Fibroblast of the aortic adventitia (primary cell): ENCODE measurements at regions not wholly inside any gene's neighbourhood (a gene's known extent, or its start where the extent isn't known, plus 50 kb on each side); places are given as distances from the start of the nearest gene placed in this dataset.

Source experiments
- DNase-seq: peaks from one replicate; pipeline ENCODE4 v3.0.0-alpha.2; 2010; ENCODE audit warnings: low read depth
- H3K4me3 ChIP-seq: 2 replicates; pipeline ENCODE4 v1.5.1; 2011; ENCODE audit warnings: low read depth, mild to moderate bottlenecking, control low read depth, low read length, moderate library complexity
- TF ChIP-seq, protein P1 (sequence below): IDR thresholded peaks from 2 replicates; pipeline ENCODE4 v1.5.1; 2011; ENCODE audit warnings: mild to moderate bottlenecking, low read length, control low read depth, inconsistent platforms; ENCODE audit not compliant: insufficient read depth

DNA sequence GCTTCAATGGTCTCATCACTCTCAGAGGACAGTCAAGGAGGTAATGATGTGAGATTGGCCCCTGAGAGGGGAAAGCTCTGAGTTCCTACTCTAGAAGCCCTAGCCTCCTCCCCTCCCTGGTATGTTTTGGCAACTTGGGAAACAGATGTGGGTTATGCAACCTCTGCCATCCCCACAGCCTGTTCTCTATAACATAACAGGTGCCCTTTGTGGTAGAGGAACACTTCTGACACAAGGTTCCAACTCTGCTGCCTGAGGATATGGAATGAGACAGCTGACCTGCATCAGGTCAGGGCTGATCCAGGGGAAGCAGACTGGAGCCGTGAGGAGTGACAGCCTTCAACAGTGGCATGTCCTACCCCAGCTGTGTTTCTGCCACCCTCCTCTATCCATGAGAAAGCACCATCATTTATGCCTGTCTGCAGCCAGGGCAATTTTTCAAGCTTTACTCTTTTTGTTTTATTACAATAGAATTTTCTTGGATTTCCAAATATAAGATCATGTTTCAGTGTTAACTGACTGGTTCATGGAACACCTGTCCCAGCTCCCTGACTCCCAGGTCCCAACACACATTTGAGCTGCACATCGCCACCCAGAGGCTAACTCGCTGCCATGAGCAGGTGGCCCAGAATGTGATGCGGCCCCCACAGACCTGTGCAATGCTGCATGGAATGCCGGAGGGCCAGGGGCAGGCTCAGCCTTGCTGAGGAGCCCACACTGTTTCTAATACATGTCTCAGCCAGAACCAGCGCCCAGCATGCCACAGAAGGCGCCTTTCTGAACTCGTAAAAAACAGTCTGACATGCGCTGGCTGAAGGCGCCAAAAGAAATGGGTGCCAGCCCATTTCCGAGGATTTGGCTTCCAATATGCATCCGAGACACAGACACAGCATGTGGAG is 124.8 kb upstream of the CHST15 start:
- TF ChIP-seq, protein P1, sequence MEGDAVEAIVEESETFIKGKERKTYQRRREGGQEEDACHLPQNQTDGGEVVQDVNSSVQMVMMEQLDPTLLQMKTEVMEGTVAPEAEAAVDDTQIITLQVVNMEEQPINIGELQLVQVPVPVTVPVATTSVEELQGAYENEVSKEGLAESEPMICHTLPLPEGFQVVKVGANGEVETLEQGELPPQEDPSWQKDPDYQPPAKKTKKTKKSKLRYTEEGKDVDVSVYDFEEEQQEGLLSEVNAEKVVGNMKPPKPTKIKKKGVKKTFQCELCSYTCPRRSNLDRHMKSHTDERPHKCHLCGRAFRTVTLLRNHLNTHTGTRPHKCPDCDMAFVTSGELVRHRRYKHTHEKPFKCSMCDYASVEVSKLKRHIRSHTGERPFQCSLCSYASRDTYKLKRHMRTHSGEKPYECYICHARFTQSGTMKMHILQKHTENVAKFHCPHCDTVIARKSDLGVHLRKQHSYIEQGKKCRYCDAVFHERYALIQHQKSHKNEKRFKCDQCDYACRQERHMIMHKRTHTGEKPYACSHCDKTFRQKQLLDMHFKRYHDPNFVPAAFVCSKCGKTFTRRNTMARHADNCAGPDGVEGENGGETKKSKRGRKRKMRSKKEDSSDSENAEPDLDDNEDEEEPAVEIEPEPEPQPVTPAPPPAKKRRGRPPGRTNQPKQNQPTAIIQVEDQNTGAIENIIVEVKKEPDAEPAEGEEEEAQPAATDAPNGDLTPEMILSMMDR = no peak
- DNase-seq = no peak
- H3K4me3 ChIP-seq = no peak overlapping the region

DNA sequence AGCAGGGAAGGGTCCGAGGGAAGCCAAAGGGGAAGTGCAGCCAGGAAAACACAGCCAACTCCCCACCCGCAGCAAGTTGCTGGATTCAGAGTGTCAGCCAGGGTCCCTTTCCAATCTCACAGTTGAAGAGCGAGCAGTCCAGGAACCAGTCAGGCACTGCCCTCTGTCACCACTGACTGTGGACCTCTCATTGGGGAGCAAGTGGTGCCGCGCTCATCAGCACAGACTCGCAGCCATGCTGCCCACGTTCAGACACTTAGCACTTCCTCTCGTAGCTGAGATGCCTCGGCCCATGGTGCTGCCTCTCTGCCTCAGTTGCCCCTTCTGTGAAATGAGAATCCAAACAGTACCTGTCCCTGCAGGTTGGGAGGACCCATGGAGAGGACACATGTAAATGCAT is 123.6 kb upstream of the CHST15 start:
- TF ChIP-seq, protein P1 = no peak
- no peak for DNase-seq
- no peak overlapping the region for H3K4me3 ChIP-seq

DNA sequence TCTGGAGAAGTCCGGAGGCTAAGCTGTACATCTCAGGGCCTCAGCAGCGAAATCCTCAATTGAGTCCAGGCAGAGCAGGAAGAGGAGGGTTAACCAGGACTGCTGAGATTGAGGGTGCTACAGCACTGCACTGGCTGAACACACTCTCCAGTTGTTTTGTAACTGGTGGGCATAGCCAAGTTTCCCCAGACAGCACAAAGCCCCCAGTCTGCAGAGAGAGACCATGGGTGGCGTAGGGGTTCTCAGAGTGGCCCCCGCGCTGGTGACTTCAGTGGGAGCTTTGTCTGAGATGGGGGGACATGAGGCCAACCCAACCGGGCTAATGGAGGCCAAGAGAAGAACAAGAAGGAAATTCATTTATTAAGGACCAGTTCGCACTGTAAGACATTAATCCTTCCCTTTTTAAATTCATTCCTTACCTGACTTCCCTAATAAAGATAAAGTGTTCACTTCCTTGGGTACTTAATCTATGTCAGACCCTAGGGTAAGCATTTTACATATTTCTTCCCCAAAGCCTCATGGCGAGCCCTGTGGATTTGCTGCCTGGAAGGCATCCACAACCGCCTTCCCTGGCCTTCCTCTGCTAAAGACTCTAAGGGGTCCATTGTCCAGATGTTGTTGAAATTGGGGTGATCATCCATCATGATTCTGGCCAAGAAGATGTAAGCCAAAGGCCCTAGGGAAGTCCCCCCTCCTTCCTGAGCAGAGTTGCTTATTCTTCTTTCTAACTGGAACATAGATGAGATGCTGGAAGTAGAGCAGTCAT is 121.4 kb upstream of the CHST15 start:
- TF ChIP-seq, protein P1 = no peak
- no peak for DNase-seq
- H3K4me3 ChIP-seq = no peak overlapping the region

DNA sequence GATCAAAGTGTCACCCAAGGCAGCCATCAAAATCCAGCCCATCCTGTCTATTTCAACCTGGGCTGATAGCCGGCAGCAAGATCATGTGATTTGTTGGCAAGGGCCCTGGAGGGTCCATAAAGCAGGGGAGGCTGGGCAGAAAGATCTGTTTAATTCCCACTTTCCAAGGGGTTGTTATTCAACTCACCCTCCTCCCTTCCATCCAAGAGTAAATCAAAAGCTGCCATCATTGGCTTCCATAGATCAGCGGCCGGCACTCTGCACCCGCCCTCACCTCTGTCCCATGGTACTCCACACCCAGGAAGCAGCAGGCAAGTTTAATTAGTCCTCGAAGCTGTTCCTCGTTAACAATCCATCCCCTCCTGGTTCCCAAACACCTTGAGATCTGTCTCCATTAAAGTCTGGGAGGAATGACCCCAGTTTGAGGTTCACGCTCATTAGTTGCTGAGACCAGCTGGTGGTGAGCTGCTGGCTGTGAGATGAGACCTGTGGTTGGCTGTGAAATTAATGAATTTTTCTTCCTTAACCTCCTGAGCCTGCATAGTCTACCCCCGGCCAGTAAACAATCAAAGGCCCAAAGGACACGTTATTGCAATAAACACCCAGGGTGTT is 120.6 kb upstream of the CHST15 start:
- H3K4me3 ChIP-seq = no peak overlapping the region
- TF ChIP-seq, protein P1 = no peak
- DNase-seq = no peak

DNA sequence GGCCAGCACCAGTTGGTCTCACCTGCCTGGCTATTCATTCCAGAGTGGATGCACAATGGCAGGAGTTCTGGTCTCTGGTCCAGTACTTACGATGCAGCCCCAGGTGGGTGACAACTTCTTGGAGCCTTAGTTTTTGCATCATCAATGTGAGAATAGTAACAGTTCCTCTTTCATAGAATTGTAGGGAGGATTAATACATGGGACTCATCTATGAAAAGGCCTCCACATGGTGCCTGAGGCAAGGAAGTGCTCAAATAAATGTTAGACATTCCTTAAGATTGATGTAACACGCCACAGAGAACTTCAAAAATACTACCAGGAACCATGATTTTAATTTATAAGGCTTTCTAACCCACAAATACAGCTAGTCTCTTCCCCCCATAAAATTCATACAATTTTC is 120.1 kb upstream of the CHST15 start:
- DNase-seq = no peak
- TF ChIP-seq, protein P1 = no peak
- no peak overlapping the region for H3K4me3 ChIP-seq

DNA sequence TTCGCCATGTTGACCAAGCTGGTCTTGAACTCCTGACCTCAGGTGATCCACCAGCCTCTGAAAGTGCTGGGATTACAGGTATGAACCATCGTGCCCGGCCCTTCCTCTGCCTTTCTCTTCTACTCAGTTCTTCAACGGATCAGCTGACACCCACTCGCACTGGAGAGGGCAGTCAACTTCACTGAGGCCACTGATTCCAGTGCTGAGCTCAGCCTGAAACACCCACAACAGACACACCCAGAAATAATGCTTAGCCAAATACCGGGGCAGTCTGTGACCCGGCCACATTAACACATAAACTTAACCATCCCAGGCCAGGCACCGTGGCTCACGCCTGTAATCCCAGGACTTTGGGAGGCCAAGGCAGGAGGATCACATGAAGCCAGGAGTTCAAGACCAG is 119.3 kb upstream of the CHST15 start:
- DNase-seq = no peak
- TF ChIP-seq, protein P1 = no peak
- H3K4me3 ChIP-seq = no peak overlapping the region
